ENCODE measurements at regions not wholly inside any gene's neighbourhood (a gene's known extent, or its start where the extent isn't known, plus 50 kb on each side); places are given as distances from the start of the nearest gene placed in this dataset.

DNA sequence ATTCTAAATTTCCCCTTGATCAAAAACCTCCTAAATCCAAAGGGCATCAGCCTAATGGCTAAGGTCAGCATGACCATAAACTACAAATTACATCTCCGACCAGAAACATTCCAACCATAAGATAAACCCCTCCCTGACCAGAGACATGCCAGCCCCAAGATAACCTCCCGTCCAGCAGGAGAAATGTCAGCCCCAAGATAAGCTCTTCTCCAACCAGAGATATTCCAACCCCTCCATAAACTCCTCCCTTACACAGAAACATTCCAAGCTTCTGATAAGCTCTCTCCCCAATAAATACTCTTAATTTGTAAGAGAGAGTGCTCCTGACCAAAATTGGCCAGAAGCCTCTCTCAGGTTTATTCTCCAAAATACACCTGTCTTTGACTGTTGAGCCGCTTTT lies 274.0 kb downstream of the RNF152 start:
- TF ChIP-seq, protein P1, sequence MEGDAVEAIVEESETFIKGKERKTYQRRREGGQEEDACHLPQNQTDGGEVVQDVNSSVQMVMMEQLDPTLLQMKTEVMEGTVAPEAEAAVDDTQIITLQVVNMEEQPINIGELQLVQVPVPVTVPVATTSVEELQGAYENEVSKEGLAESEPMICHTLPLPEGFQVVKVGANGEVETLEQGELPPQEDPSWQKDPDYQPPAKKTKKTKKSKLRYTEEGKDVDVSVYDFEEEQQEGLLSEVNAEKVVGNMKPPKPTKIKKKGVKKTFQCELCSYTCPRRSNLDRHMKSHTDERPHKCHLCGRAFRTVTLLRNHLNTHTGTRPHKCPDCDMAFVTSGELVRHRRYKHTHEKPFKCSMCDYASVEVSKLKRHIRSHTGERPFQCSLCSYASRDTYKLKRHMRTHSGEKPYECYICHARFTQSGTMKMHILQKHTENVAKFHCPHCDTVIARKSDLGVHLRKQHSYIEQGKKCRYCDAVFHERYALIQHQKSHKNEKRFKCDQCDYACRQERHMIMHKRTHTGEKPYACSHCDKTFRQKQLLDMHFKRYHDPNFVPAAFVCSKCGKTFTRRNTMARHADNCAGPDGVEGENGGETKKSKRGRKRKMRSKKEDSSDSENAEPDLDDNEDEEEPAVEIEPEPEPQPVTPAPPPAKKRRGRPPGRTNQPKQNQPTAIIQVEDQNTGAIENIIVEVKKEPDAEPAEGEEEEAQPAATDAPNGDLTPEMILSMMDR (IDR thresholded peaks at IDR 0.05), result no peak
- TF ChIP-seq POLR2A (IDR thresholded peaks at IDR 0.05) (no peak), EP300 (IDR thresholded peaks at IDR 0.05) (no peak)

All from tibial nerve (tissue), 4 donors.